HUES48 (cell line): ENCODE measurements at regions not wholly inside any gene's neighbourhood (a gene's known extent, or its start where the extent isn't known, plus 50 kb on each side); places are given as distances from the start of the nearest gene placed in this dataset.
"Not testable (repeated sequence)": the region's sequence is repeated elsewhere in the genome, so short reads cannot be mapped to it uniquely, and the experiment has no call there.

Experiments
- H3K27ac ChIP-seq: one replicate; pipeline ENCODE4 v1.7.0; 2013; ENCODE audit warnings: low read depth, low read length, inconsistent platforms
- H3K27me3 ChIP-seq: 2 replicates; pipeline ENCODE4 v1.6.1; 2013; ENCODE audit warnings: mild to moderate bottlenecking, low read length; ENCODE audit not compliant: control insufficient read depth, insufficient read depth
- H3K36me3 ChIP-seq: 2 replicates; pipeline ENCODE4 v1.6.1; 2013; ENCODE audit warnings: low read length; ENCODE audit not compliant: control insufficient read depth, insufficient read depth
- H3K4me1 ChIP-seq: 2 replicates; pipeline ENCODE4 v1.6.1; 2013; ENCODE audit warnings: mild to moderate bottlenecking, low read length; ENCODE audit not compliant: control insufficient read depth, insufficient read depth
- H3K4me3 ChIP-seq: 2 replicates; pipeline ENCODE4 v1.5.1; 2013; ENCODE audit warnings: mild to moderate bottlenecking, low read depth, low read length
- H3K9ac ChIP-seq: 2 replicates; pipeline ENCODE4 v1.6.1; 2013; ENCODE audit warnings: mild to moderate bottlenecking, low read depth, low read length, moderate library complexity
- H3K9me3 ChIP-seq: 2 replicates; pipeline ENCODE4 v1.6.1; 2013; ENCODE audit warnings: low read length; ENCODE audit not compliant: control insufficient read depth, insufficient read depth

- H3K9me3 ChIP-seq: no peaks in the 10 kb centered on the region
- H3K36me3 ChIP-seq: no peaks in the 10 kb centered on the region
- H3K9ac ChIP-seq: no peak overlapping the region
- no peaks in the 10 kb centered on the region for H3K27me3 ChIP-seq
- peaks cover 41% of the 10 kb centered on the region for H3K4me1 ChIP-seq
- peak overlapping the region; percentile 23; the same call in 1 of the 2 replicates for H3K4me3 ChIP-seq
- H3K27ac ChIP-seq: peak overlapping the region; percentile 78
These were observed 124.5 kb upstream of the SYT13 start for GRCh38 chr11:45410391-45411227.

GRCh38 chr11:45409587-45409986, 123.4 kb upstream of the SYT13 start:
- no peak overlapping the region for H3K4me3 ChIP-seq
- no peaks in the 10 kb centered on the region for H3K27me3 ChIP-seq
- no peaks in the 10 kb centered on the region for H3K9me3 ChIP-seq
- H3K4me1 ChIP-seq: peaks cover 41% of the 10 kb centered on the region
- no peaks in the 10 kb centered on the region for H3K36me3 ChIP-seq
- H3K9ac ChIP-seq: no peak overlapping the region
- H3K27ac ChIP-seq: no peak overlapping the region

- Histone ChIP-seq H3K4me3 (no peak overlapping the region), H3K4me1 (peaks cover 32% of the 10 kb centered on the region), H3K27me3 (no peaks in the 10 kb centered on the region), H3K9me3 (no peaks in the 10 kb centered on the region), H3K27ac (no peak overlapping the region), H3K9ac (no peak overlapping the region), H3K36me3 (no peaks in the 10 kb centered on the region)
These were observed 121.1 kb upstream of the SYT13 start for GRCh38 chr11:45407226-45407625.

- no peaks in the 10 kb centered on the region for H3K9me3 ChIP-seq
- no peak overlapping the region for H3K27ac ChIP-seq
- peaks cover 21% of the 10 kb centered on the region for H3K4me1 ChIP-seq
- no peaks in the 10 kb centered on the region for H3K36me3 ChIP-seq
- no peaks in the 10 kb centered on the region for H3K27me3 ChIP-seq
- H3K4me3 ChIP-seq: no peak overlapping the region
- no peak overlapping the region for H3K9ac ChIP-seq
These were observed 120.0 kb upstream of the SYT13 start for GRCh38 chr11:45405916-45406670.

- H3K36me3 ChIP-seq, H3K9me3 ChIP-seq, H3K4me1 ChIP-seq, H3K9ac ChIP-seq, H3K4me3 ChIP-seq, H3K27me3 ChIP-seq, H3K27ac ChIP-seq: not testable (repeated sequence)
These were observed 117.4 kb upstream of the SYT13 start for GRCh38 chr11:45403521-45403920.

GRCh38 chr11:45402049-45402630, 116.0 kb upstream of the SYT13 start:
- no peaks in the 10 kb centered on the region for H3K9me3 ChIP-seq
- H3K4me1 ChIP-seq: peaks cover 5% of the 10 kb centered on the region
- no peaks in the 10 kb centered on the region for H3K27me3 ChIP-seq
- H3K27ac ChIP-seq: no peak overlapping the region
- H3K9ac ChIP-seq: no peak overlapping the region
- no peaks in the 10 kb centered on the region for H3K36me3 ChIP-seq
- H3K4me3 ChIP-seq: no peak overlapping the region

- Histone ChIP-seq H3K4me3 (no peak overlapping the region), H3K27me3 (no peaks in the 10 kb centered on the region), H3K9ac (no peak overlapping the region), H3K4me1 (no peaks in the 10 kb centered on the region), H3K27ac (no peak overlapping the region), H3K36me3 (no peaks in the 10 kb centered on the region), H3K9me3 (no peaks in the 10 kb centered on the region)
These were observed 114.5 kb upstream of the SYT13 start for GRCh38 chr11:45400591-45400990.

GRCh38 chr11:45399166-45399565, 113.0 kb upstream of the SYT13 start:
- H3K9ac ChIP-seq: no peak overlapping the region
- H3K4me1 ChIP-seq: no peaks in the 10 kb centered on the region
- no peak overlapping the region for H3K27ac ChIP-seq
- no peaks in the 10 kb centered on the region for H3K27me3 ChIP-seq
- no peak overlapping the region for H3K4me3 ChIP-seq
- H3K9me3 ChIP-seq: no peaks in the 10 kb centered on the region
- no peaks in the 10 kb centered on the region for H3K36me3 ChIP-seq

- Histone ChIP-seq H3K4me3 (no peak overlapping the region), H3K4me1 (no peaks in the 10 kb centered on the region), H3K9me3 (no peaks in the 10 kb centered on the region), H3K27me3 (no peaks in the 10 kb centered on the region), H3K9ac (no peak overlapping the region), H3K27ac (no peak overlapping the region), H3K36me3 (no peaks in the 10 kb centered on the region)
These were observed 112.2 kb upstream of the SYT13 start for GRCh38 chr11:45398325-45398724.

GRCh38 chr11:45396394-45396793, 110.3 kb upstream of the SYT13 start:
- no peaks in the 10 kb centered on the region for H3K36me3 ChIP-seq
- H3K4me1 ChIP-seq: no peaks in the 10 kb centered on the region
- H3K27me3 ChIP-seq: no peaks in the 10 kb centered on the region
- H3K27ac ChIP-seq: no peak overlapping the region
- H3K4me3 ChIP-seq: no peak overlapping the region
- H3K9ac ChIP-seq: no peak overlapping the region
- no peaks in the 10 kb centered on the region for H3K9me3 ChIP-seq

- H3K27me3 ChIP-seq: no peaks in the 10 kb centered on the region
- no peak overlapping the region for H3K4me3 ChIP-seq
- no peaks in the 10 kb centered on the region for H3K4me1 ChIP-seq
- H3K36me3 ChIP-seq: no peaks in the 10 kb centered on the region
- H3K27ac ChIP-seq: no peak overlapping the region
- no peak overlapping the region for H3K9ac ChIP-seq
- no peaks in the 10 kb centered on the region for H3K9me3 ChIP-seq
These were observed 109.8 kb upstream of the SYT13 start for GRCh38 chr11:45395947-45396346.
